K562 (cell line): ENCODE measurements at regions not wholly inside any gene's neighbourhood (a gene's known extent, or its start where the extent isn't known, plus 50 kb on each side); places are given as distances from the start of the nearest gene placed in this dataset.

Experiments used
- ATAC-seq: fragments of 200-7000 bp; cut with Tn5 transposase; 3 replicates; pipeline ENCODE4 v1.9.1; 2020; ENCODE audit warnings: moderate library complexity
- BruUV-seq: library from RNA; stranded (reverse); fragments of 400-500 nt; replicated peaks from 2 replicates; lab custom pipeline; 2021; lab: Mats Ljungman, UMichigan
- CTCF ChIA-PET: fragments of 300-600 bp; formaldehyde crosslinking; extraction: SDS; loops from one replicate; lab custom pipeline; 2021; ENCODE audit warnings: low intra/inter-chr PET ratio; lab: Yijun Ruan, JAX
- POLR2A ChIA-PET: fragments of 300-600, 350-650 bp; sonication (Branson Sonifier 250); formaldehyde crosslinking; extraction: SDS; loops from one replicate; lab custom pipeline; 2021; ENCODE audit warnings: antibody characterized with exemption, inconsistent platforms; lab: Yijun Ruan, JAX
- DNase-seq, 4 experiments: peaks; one replicate each; pipeline versions ENCODE4 v3.0.0 to v3.0.0-alpha.2; 2011 to 2018; ENCODE audit warnings: low spot score in 3 of 4, mixed read lengths in 3 of 4; ENCODE audit errors: extremely low read depth in 1 of 4
- FAIRE-seq: peaks from 2 replicates; lab custom pipeline; 2011; peaks lifted over from hg19 to GRCh38; lab: Jason Lieb, UNC
- H2AFZ ChIP-seq: 2 replicates; pipeline ENCODE4 v1.6.0; 2011; ENCODE audit warnings: low read depth, low read length, control low read depth, inconsistent platforms
- H3K27ac ChIP-seq: fragments of 200-600 bp; 3 replicates; pipeline ENCODE4 v1.8.0; 2011; ENCODE audit warnings: low read depth, mild to moderate bottlenecking, control low read depth, inconsistent platforms, low read length, moderate library complexity, mixed read lengths; ENCODE audit errors: extremely low read depth
- H3K27me3 ChIP-seq, 2 experiments: fragments of 300-600 bp in 1 of 2; 2 replicates in 1 of 2; 3 replicates in 1 of 2; pipeline versions ENCODE4 v1.6.0 to v1.8.0; 2011; ENCODE audit warnings: inconsistent platforms in 2 of 2, low read length in 2 of 2, mild to moderate bottlenecking in 1 of 2, mixed read lengths in 1 of 2, moderate library complexity in 1 of 2; ENCODE audit not compliant: control insufficient read depth in 2 of 2, insufficient read depth in 2 of 2
- H3K36me3 ChIP-seq: fragments of 300-600 bp; 3 replicates; pipeline ENCODE4 v1.8.0; 2011; ENCODE audit warnings: mild to moderate bottlenecking, low read length, inconsistent platforms; ENCODE audit not compliant: control insufficient read depth, insufficient read depth
- H3K4me1 ChIP-seq, 2 experiments: fragments of 200-600 bp in 1 of 2; replicated peaks in 1 of 2; 2 replicates in 1 of 2; 3 replicates in 1 of 2; pipeline versions ENCODE4 v1.5.1 to v1.8.0; 2011; ENCODE audit warnings: inconsistent platforms in 2 of 2, low read length in 2 of 2, mild to moderate bottlenecking in 1 of 2, mixed read lengths in 1 of 2, moderate library complexity in 1 of 2; ENCODE audit not compliant: control insufficient read depth in 2 of 2, insufficient read depth in 2 of 2
- H3K4me2 ChIP-seq: 2 replicates; pipeline ENCODE4 v1.6.1; 2011; ENCODE audit warnings: low read length, control low read depth, inconsistent platforms, mixed read lengths; ENCODE audit not compliant: insufficient read depth
- H3K4me3 ChIP-seq: fragments of 200-600 bp; sonication (generic), shearing (Covaris generic); 2 replicates; pipeline ENCODE4 v1.5.1; 2016; ENCODE audit warnings: control low read depth, inconsistent platforms
- H3K79me2 ChIP-seq: fragments of 200-600 bp; 3 replicates; pipeline ENCODE4 v1.8.0; 2011; ENCODE audit warnings: low read length, inconsistent platforms; ENCODE audit not compliant: control insufficient read depth, insufficient read depth
- H3K9ac ChIP-seq, 2 experiments: 2 replicates each; pipeline versions ENCODE4 v1.6.0 to v1.6.1; 2011; ENCODE audit warnings: low read depth in 2 of 2, low read length in 2 of 2, control low read depth in 1 of 2, inconsistent platforms in 1 of 2, mild to moderate bottlenecking in 1 of 2, mixed read lengths in 1 of 2; ENCODE audit not compliant: insufficient read depth in 1 of 2
- H3K9me1 ChIP-seq: one replicate; pipeline ENCODE4 v1.6.0; 2011; ENCODE audit warnings: inconsistent platforms, mild to moderate bottlenecking, low read length, moderate library complexity; ENCODE audit not compliant: control insufficient read depth, insufficient read depth
- H3K9me3 ChIP-seq: replicated peaks from 2 replicates; pipeline ENCODE4 v1.5.1; 2011; ENCODE audit warnings: low read depth, low read length, inconsistent platforms; ENCODE audit not compliant: control insufficient read depth, insufficient read depth
- H4K20me1 ChIP-seq: replicated peaks from 2 replicates; pipeline ENCODE4 v1.6.1; 2011; ENCODE audit warnings: low read length, inconsistent platforms, mixed read lengths; ENCODE audit not compliant: control insufficient read depth, insufficient read depth
- BRCA1 ChIP-seq, 2 experiments: fragments of 450-650 bp in 1 of 2; sonication (generic) in 1 of 2; formaldehyde crosslinking in 1 of 2; IDR thresholded peaks; 2 replicates each; pipeline versions ENCODE4 v1.5.0 to v1.6.1; 2017 to 2020; ENCODE audit warnings: mild to moderate bottlenecking in 1 of 2, missing genetic modification reagents in 1 of 2
- CBX1 ChIP-seq: sonication (generic); IDR thresholded peaks from 2 replicates; pipeline ENCODE4 v1.6.1; 2016; ENCODE audit warnings: antibody characterized with exemption, low read depth, mild to moderate bottlenecking
- JUND ChIP-seq, 2 experiments: IDR thresholded peaks; 2 replicates in 1 of 2; 3 replicates in 1 of 2; pipeline ENCODE4 v1.6.1; 2011; ENCODE audit warnings: borderline replicate concordance in 2 of 2, low read depth in 2 of 2, low read length in 2 of 2, improper control_type of control experiment in 1 of 2, missing biosample characterization in 1 of 2, missing genetic modification characterization in 1 of 2, missing genetic modification reagents in 1 of 2
- MEF2D ChIP-seq: conservative IDR thresholded peaks from 2 replicates; pipeline ENCODE4 v1.6.1; 2016; ENCODE audit warnings: low read depth, missing genetic modification characterization, missing compliant biosample characterization
- SIN3A ChIP-seq, 2 experiments: fragments of 150-350 bp in 1 of 2; IDR thresholded peaks; 2 replicates each; pipeline ENCODE4 v1.6.1; 2011 to 2016; ENCODE audit warnings: borderline replicate concordance in 2 of 2, low read depth in 2 of 2, low read length in 2 of 2, mild to moderate bottlenecking in 2 of 2, moderate library complexity in 2 of 2; ENCODE audit not compliant: control insufficient read depth in 1 of 2
- STAT6 ChIP-seq: sonication (generic); formaldehyde crosslinking; IDR thresholded peaks from 2 replicates; pipeline ENCODE4 v1.8.1; 2023; ENCODE audit warnings: mild to moderate bottlenecking, missing genetic modification reagents
- ZKSCAN1 ChIP-seq: fragments of 150-350 bp; IDR thresholded peaks from 2 replicates; pipeline ENCODE4 v1.6.1; 2016; ENCODE audit warnings: low read depth, low read length
- ZNF174 ChIP-seq: fragments of 250-450 bp; sonication (Bioruptor Pico); IDR thresholded peaks from 2 replicates; pipeline ENCODE4 v1.4.0; 2020; ENCODE audit warnings: mild to moderate bottlenecking
- ZNF699 ChIP-seq: fragments of 250-450 bp; sonication (Bioruptor Pico); IDR thresholded peaks from 2 replicates; pipeline ENCODE4 v1.8.0; 2021; ENCODE audit warnings: mild to moderate bottlenecking, moderate library complexity; ENCODE audit not compliant: insufficient replicate concordance
- WGBS: fragments of 100-300 bp; shearing (Covaris generic); methylation state at CpG from one replicate; pipeline ENCODE4 v1.1.6; 2016; ENCODE audit warnings: low coverage, mixed read lengths; ENCODE audit not compliant: insufficient coverage; ENCODE audit errors: missing lambda C conversion rate; 5-methylcytosine and 5-hydroxymethylcytosine counted together
- in situ Hi-C: fragments of 300-500 bp; cut with MboI; formaldehyde crosslinking; loops from 4 replicates; pipeline ENCODE4 v1.15.0; 2018; ENCODE audit warnings: inconsistent platforms, mixed read lengths
- intact Hi-C: fragments of 100-400 bp; cut with micrococcal nuclease; formaldehyde crosslinking; loops from 2 replicates; pipeline ENCODE4 v1.14.2; 2022
- TF ChIP-seq, protein P1 (sequence below): sonication (generic); formaldehyde crosslinking; IDR thresholded peaks from 2 replicates; pipeline ENCODE4 v1.8.1; 2023; ENCODE audit warnings: mild to moderate bottlenecking, missing genetic modification reagents, moderate library complexity

DNA sequence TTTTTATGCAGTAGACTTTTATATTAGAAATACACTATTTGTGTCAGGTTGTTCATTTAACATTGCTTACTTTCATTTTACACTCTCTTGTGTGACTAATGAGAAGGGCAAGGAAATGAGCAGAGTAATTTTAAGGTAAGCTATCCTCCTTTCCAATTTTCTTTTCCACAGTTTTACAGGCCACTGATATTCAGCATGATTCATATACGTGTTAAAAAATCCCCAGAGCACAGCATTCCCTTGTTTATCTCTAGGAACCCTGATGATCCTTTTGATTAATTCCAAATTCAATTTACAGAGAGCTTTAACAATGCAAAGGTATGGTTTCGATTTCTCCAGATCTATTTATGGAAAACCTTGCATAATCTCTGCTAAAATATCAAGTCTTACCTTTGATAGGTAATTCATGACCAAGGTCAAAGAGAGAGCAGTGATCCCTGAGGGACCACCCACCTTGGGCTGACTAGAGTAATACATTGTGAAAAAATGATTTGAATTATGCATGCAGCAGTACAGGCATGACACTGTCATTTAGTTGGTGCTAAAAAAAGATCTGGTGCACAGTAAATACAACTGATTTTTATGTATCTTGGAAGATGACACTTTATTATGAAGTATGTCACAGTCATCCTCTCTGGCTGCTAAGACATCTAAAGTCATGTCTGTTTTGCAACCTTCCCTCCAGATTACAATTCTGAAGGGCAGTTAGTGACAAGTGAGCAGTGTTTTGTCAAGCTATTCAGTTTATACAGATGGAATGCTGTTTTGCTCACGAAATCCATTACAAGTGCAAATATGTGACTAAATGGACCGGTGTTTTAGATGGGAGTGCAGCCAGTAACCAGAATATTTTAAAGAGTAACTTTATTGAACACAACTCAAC is 736.6 kb downstream of the EPHA7 start:
- ChIA-PET CTCF (no interaction called here), POLR2A (no interaction called here)
- intact Hi-C loops, result no loop called here
- H3K4me2 ChIP-seq, result no peak overlapping the region
- BruUV-seq, result no TSS peak
- H4K20me1 ChIP-seq, result no peaks in the 10 kb centered on the region
- FAIRE-seq (no peak), ATAC-seq (no peak), DNase-seq (no peak)
- H3K27ac ChIP-seq, result no peak overlapping the region
- no peaks in the 10 kb centered on the region for H3K9me3 ChIP-seq
- no peak overlapping the region for H3K9ac ChIP-seq
- 0% methylated on average over 4 of the region's 4 CpGs for WGBS
- in situ Hi-C loops, result no loop called here
- H3K4me1 ChIP-seq, result no peaks in the 10 kb centered on the region
- no peaks in the 10 kb centered on the region for H3K79me2 ChIP-seq
- no peaks in the 10 kb centered on the region for H3K36me3 ChIP-seq
- H3K27me3 ChIP-seq, result no peaks in the 10 kb centered on the region
- no peak overlapping the region for H2AFZ ChIP-seq
- H3K4me3 ChIP-seq, result no peak overlapping the region
- no peaks in the 10 kb centered on the region for H3K9me1 ChIP-seq
- TF ChIP-seq ZNF699 (no peak), MEF2D (tag) (no peak), JUND (IDR thresholded peaks at IDR 0.05; ENCODE audit: borderline replicate concordance, low read depth, low read length) (no peak), JUND (tag; IDR thresholded peaks at IDR 0.05; ENCODE audit: borderline replicate concordance, low read depth, low read length) (no peak), ZNF174 (no peak), ZKSCAN1 (no peak), CBX1 (no peak), SIN3A (IDR thresholded peaks at IDR 0.05; ENCODE audit: borderline replicate concordance in 2 of 2, control insufficient read depth in 1 of 2, low read depth in 2 of 2, low read length in 2 of 2) (no peak), STAT6 (no peak), BRCA1 (IDR thresholded peaks at IDR 0.05) (no peak), BRCA1 (CRISPR knock-in tag; IDR thresholded peaks at IDR 0.05) (no peak)
- TF ChIP-seq, protein P1, sequence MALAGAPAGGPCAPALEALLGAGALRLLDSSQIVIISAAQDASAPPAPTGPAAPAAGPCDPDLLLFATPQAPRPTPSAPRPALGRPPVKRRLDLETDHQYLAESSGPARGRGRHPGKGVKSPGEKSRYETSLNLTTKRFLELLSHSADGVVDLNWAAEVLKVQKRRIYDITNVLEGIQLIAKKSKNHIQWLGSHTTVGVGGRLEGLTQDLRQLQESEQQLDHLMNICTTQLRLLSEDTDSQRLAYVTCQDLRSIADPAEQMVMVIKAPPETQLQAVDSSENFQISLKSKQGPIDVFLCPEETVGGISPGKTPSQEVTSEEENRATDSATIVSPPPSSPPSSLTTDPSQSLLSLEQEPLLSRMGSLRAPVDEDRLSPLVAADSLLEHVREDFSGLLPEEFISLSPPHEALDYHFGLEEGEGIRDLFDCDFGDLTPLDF (CRISPR knock-in tag), result no peak
